ENCODE measurements at regions not wholly inside any gene's neighbourhood (a gene's known extent, or its start where the extent isn't known, plus 50 kb on each side); places are given as distances from the start of the nearest gene placed in this dataset.

- TF ChIP-seq FOXA1 (IDR thresholded peaks at IDR 0.05) (no peak), PKNOX1 (IDR thresholded peaks at IDR 0.05) (no peak), ZNF384 (IDR thresholded peaks at IDR 0.05) (no peak), FOXM1 (IDR thresholded peaks at IDR 0.05; ENCODE audit: borderline replicate concordance) (no peak), FOXK2 (IDR thresholded peaks at IDR 0.05) (no peak), BHLHE40 (IDR thresholded peaks at IDR 0.05; ENCODE audit: borderline replicate concordance) (no peak), CTBP1 (IDR thresholded peaks at IDR 0.05; ENCODE audit: borderline replicate concordance) (no peak), HDGF (IDR thresholded peaks at IDR 0.05; ENCODE audit: borderline replicate concordance) (no peak), SUZ12 (IDR thresholded peaks at IDR 0.05) (no peak), SP1 (IDR thresholded peaks at IDR 0.05) (no peak), ARNT (IDR thresholded peaks at IDR 0.05) (no peak), TARDBP (IDR thresholded peaks at IDR 0.05) (no peak), LEF1 (IDR thresholded peaks at IDR 0.05; ENCODE audit: borderline replicate concordance) (no peak), ELF4 (IDR thresholded peaks at IDR 0.05) (no peak), NFRKB (IDR thresholded peaks at IDR 0.05) (no peak), L3MBTL2 (conservative IDR thresholded peaks at IDR 0.05) (no peak)
- ChIA-PET CTCF (no interaction called here), POLR2A (no interaction called here)
- DNase-seq (ENCODE audit: extremely low spot score) = no peak
These were observed 102.3 kb upstream of the TRPC7 start for GRCh38 chr5:136467632-136468031.

GRCh38 chr5:136466041-136466415 is 100.7 kb upstream of the TRPC7 start:
- CTCF ChIA-PET = no interaction called here
- no peak for TF ChIP-seq NFRKB (IDR thresholded peaks at IDR 0.05)
- TF ChIP-seq BHLHE40 (IDR thresholded peaks at IDR 0.05; ENCODE audit: borderline replicate concordance) = no peak
- no peak for DNase-seq (ENCODE audit: extremely low spot score)
- POLR2A ChIA-PET = no interaction called here

- ChIA-PET POLR2A (no interaction called here), CTCF (interaction anchor here (0.6 kb wide), 1 partner anchor 90 kb away, joined by 3 read pairs; no protein-coding TSS in a partner anchor)
- no peak for TF ChIP-seq BHLHE40 (IDR thresholded peaks at IDR 0.05; ENCODE audit: borderline replicate concordance)
- no peak for TF ChIP-seq FOXK2 (IDR thresholded peaks at IDR 0.05)
- no peak for TF ChIP-seq HDGF (IDR thresholded peaks at IDR 0.05; ENCODE audit: borderline replicate concordance)
- no peak for TF ChIP-seq CTBP1 (IDR thresholded peaks at IDR 0.05; ENCODE audit: borderline replicate concordance)
- TF ChIP-seq PKNOX1 (IDR thresholded peaks at IDR 0.05) = no peak
- no peak for TF ChIP-seq SUZ12 (IDR thresholded peaks at IDR 0.05)
- no peak for TF ChIP-seq ZNF384 (IDR thresholded peaks at IDR 0.05)
- TF ChIP-seq ARNT (IDR thresholded peaks at IDR 0.05) = no peak
- no peak for TF ChIP-seq FOXA1 (IDR thresholded peaks at IDR 0.05)
- no peak for TF ChIP-seq L3MBTL2 (conservative IDR thresholded peaks at IDR 0.05)
- no peak for TF ChIP-seq ELF4 (IDR thresholded peaks at IDR 0.05)
- TF ChIP-seq LEF1 (IDR thresholded peaks at IDR 0.05; ENCODE audit: borderline replicate concordance) = no peak
- no peak for TF ChIP-seq SP1 (IDR thresholded peaks at IDR 0.05)
- no peak for TF ChIP-seq TARDBP (IDR thresholded peaks at IDR 0.05)
- TF ChIP-seq FOXM1 (IDR thresholded peaks at IDR 0.05; ENCODE audit: borderline replicate concordance) = no peak
- no peak for TF ChIP-seq NFRKB (IDR thresholded peaks at IDR 0.05)
- DNase-seq (ENCODE audit: extremely low spot score) = no peak
These were observed 93.1 kb upstream of the TRPC7 start for GRCh38 chr5:136458481-136458880.

- no peak for DNase-seq (ENCODE audit: extremely low spot score)
- TF ChIP-seq FOXK2 (IDR thresholded peaks at IDR 0.05) (no peak), TARDBP (IDR thresholded peaks at IDR 0.05) (no peak), ELF4 (IDR thresholded peaks at IDR 0.05) (no peak), L3MBTL2 (conservative IDR thresholded peaks at IDR 0.05) (no peak), CTBP1 (IDR thresholded peaks at IDR 0.05; ENCODE audit: borderline replicate concordance) (no peak), SUZ12 (IDR thresholded peaks at IDR 0.05) (no peak), PKNOX1 (IDR thresholded peaks at IDR 0.05) (no peak), NFRKB (IDR thresholded peaks at IDR 0.05) (no peak), LEF1 (IDR thresholded peaks at IDR 0.05; ENCODE audit: borderline replicate concordance) (no peak), BHLHE40 (IDR thresholded peaks at IDR 0.05; ENCODE audit: borderline replicate concordance) (no peak), FOXA1 (IDR thresholded peaks at IDR 0.05) (no peak), HDGF (IDR thresholded peaks at IDR 0.05; ENCODE audit: borderline replicate concordance) (no peak), FOXM1 (IDR thresholded peaks at IDR 0.05; ENCODE audit: borderline replicate concordance) (no peak), ARNT (IDR thresholded peaks at IDR 0.05) (no peak), ZNF384 (IDR thresholded peaks at IDR 0.05) (no peak), SP1 (IDR thresholded peaks at IDR 0.05) (no peak)
- ChIA-PET POLR2A (no interaction called here), CTCF (interaction anchor here (0.6 kb wide), 1 partner anchor 141 kb away, joined by 3 read pairs; no protein-coding TSS in a partner anchor)
These were observed 92.2 kb upstream of the TRPC7 start for GRCh38 chr5:136457390-136458013.

GRCh38 chr5:136455409-136455808 is 90.1 kb upstream of the TRPC7 start:
- no peak for TF ChIP-seq FOXA1 (IDR thresholded peaks at IDR 0.05)
- TF ChIP-seq ZNF384 (IDR thresholded peaks at IDR 0.05) = no peak
- TF ChIP-seq FOXK2 (IDR thresholded peaks at IDR 0.05) = no peak
- no peak for TF ChIP-seq TARDBP (IDR thresholded peaks at IDR 0.05)
- TF ChIP-seq LEF1 (IDR thresholded peaks at IDR 0.05; ENCODE audit: borderline replicate concordance) = no peak
- no peak for TF ChIP-seq CTBP1 (IDR thresholded peaks at IDR 0.05; ENCODE audit: borderline replicate concordance)
- no peak for TF ChIP-seq L3MBTL2 (conservative IDR thresholded peaks at IDR 0.05)
- no peak for TF ChIP-seq NFRKB (IDR thresholded peaks at IDR 0.05)
- TF ChIP-seq BHLHE40 (IDR thresholded peaks at IDR 0.05; ENCODE audit: borderline replicate concordance) = no peak
- no peak for TF ChIP-seq ELF4 (IDR thresholded peaks at IDR 0.05)
- no peak for TF ChIP-seq SP1 (IDR thresholded peaks at IDR 0.05)
- no peak for TF ChIP-seq FOXM1 (IDR thresholded peaks at IDR 0.05; ENCODE audit: borderline replicate concordance)
- no peak for DNase-seq (ENCODE audit: extremely low spot score)
- ChIA-PET CTCF (interaction anchor here (0.6 kb wide), 1 partner anchor 17 kb away, joined by 3 read pairs; no protein-coding TSS in a partner anchor), POLR2A (no interaction called here)
